ENCODE measurements at regions not wholly inside any gene's neighbourhood (a gene's known extent, or its start where the extent isn't known, plus 50 kb on each side); places are given as distances from the start of the nearest gene placed in this dataset.
A peak's percentile ranks its signal among the peaks of the same experiment; 100 is the strongest.

GRCh38 chr20:55052459-55052858 is 577.1 kb downstream of the DOK5 start:
- DNase-seq, result no peak

DNA sequence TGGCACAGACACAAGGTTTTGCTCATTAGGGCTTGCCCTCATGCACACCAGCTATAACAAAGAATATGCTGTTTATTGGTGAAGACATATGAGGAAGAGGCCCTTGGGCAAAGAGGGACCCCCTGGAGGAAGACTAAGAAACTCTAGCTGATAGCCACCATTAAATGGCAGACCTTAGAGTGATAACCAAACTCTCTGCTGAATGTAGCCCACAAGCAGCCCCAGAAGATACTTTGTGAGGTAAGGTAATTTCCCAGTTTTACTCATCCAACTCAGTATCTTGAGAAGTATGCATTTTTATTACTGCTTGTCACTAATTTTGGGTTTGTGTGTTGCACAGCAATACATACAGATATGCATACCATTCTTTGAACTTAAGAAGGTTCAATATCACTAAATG is 563.3 kb downstream of the DOK5 start:
- no peak for DNase-seq

GRCh38 chr20:55031971-55032370 is 556.6 kb downstream of the DOK5 start:
- DNase-seq, result no peak

DNA sequence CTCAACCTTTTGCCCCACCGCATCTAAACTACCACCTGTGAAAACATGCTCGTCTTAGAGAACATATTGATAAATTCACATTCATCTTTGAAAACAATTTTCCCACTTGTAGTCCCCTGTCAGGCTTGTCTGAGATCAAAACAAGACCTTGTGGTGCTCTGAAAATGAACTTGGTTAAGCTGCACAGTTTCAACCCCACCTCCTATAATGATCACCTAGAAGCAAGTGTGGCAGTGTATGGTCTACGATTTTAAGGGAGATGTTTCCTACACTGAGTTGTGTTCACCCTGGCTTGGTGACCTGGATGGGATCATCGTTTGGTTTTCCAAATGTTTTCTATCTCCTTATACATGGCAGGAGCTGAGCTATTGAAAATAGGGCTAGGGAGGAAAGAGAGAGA is 539.4 kb downstream of the DOK5 start:
- DNase-seq, result no peak

DNA sequence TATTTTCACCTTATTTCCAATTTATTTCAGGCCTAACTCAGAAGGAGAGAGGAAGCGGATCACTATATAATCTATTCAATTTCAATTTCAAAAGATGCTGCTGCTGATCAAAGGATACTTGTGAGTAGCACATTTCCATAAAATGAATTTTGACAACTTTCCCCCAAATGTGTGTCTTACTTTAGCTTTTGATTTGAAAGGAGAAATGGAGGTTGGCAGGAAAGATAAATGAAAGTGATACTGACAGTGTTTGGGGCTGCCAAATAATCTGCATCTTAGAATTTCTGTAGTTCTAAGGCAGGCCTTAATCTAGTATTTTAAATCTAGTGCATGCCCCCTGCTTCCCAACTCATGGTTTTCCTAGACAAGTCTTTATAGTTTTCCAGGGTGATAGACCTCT is 535.4 kb downstream of the DOK5 start:
- no peak for DNase-seq

- no peak for DNase-seq
Measured at GRCh38 chr20:55009066-55009465, 533.7 kb downstream of the DOK5 start.

- DNase-seq, result no peak
Measured at GRCh38 chr20:55004044-55004443, 528.7 kb downstream of the DOK5 start.

DNA sequence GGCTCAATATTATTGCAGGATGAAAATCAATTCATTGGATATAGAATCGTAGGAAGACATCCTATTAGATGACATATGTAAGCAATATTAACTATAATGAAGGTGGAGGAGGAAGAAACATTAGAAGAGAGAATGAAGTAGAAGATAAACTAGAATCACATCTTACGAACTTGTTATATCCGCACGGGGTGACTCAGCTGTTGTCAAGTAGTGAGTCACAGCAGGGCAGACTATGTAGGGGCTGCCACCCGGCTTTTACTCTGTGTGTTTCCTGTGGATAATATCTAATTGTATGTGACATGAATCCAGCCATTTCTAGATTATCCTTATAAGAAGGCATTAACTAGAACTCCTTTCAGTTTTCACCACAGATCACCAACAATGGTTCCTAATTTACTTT is 520.2 kb downstream of the DOK5 start:
- DNase-seq, result peak; percentile 36

- DNase-seq, result peak; percentile 27
Measured at GRCh38 chr20:54995011-54995410, 519.6 kb downstream of the DOK5 start.

- no peak for DNase-seq
Measured at GRCh38 chr20:54985091-54985490, 509.7 kb downstream of the DOK5 start.

- DNase-seq, result no peak
Measured at GRCh38 chr20:54984104-54984448, 508.7 kb downstream of the DOK5 start.

DNA sequence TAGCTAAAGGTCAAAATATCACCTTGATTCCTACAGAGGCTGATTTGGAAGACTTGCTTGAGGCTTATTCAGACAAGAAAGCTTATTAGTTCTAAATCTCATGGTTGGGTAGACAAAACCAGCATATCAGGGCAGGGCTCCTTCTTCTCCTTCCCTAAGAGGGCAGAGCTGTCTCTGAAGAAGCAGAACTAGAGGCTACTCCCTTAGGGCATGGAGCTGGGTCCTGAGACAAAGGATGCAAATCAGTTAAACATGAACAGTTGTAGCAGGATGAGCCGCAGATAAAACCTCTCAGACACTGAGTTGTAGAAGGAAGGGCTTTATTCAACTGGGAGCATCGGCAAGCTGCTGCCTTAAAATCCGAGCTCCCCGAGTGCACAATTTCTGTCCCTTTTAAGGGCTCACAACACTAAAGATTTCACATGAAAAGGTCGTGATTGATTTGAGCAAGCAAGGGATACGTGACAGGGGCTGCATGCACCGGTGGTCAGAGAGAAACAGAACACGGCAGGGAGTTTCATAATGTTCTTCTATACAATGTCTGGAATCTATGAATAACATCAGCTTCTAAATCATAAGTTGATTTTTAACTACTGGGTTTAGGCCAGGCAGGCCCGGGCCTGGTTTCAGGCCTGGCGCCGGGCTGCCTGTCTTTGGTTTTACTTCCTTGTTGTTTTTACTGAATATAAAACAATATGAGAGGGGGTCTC is 508.2 kb downstream of the DOK5 start:
- DNase-seq, result peak; percentile 25

DNA sequence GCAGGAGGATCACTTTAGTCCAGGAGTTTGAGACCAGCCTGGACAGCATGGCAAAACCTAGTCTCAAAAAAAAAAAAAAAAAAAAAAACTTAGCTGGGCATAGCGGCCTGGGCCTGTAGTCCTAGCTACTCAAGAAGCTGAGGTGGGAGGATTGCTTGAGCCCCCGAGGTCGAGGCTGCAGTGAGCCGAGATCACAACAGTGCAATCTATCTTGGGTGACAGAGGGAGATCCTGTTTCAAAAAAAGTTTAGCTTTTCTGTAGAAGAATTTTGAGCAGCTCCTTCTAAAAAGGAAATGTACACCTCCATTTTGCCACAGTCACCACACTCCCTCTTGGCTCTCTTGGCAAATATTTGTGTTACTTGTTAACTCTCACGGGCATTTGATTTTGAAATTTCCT is 505.8 kb downstream of the DOK5 start:
- no peak for DNase-seq

DNA sequence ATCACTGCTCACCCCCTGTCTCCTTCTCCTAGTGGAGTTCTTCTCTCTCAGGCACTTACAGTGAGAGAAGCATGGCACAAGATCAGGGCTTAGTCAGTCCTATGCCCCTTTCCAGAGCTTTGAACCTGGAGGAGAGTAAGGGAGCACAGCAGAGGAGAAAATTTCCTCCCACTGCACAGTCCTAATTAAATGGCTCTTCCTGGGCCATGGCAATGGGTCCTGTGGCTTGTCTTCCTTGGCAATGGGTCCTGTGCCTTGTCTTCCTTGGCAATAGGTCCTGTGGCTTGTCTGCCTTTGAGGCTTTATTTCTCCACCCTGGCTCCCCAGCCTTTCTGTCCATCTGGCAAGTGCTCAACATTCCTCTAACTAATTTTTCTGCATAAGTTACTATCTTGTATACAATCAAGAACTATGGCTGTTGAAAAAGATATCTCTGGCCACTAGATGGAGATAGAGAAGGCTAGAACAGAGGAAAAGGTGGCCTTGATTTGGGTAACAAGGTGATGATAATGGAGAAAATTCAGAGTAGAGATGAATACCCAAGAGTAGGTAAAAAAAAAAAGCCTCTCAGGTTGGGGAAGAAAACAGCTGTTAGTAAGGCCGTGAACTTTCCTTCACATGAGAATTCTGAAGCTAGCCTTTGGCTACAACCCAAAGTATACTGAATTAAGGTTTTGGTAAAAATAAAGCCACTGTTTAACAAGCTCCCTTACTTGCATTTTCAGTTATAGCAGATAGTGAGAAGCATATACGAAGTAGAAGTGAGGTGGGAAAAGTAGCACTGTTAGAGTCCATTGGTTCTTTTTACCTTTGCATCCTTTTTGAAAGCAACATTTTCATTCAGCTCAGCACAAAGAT is 504.9 kb downstream of the DOK5 start:
- no peak for DNase-seq

DNA sequence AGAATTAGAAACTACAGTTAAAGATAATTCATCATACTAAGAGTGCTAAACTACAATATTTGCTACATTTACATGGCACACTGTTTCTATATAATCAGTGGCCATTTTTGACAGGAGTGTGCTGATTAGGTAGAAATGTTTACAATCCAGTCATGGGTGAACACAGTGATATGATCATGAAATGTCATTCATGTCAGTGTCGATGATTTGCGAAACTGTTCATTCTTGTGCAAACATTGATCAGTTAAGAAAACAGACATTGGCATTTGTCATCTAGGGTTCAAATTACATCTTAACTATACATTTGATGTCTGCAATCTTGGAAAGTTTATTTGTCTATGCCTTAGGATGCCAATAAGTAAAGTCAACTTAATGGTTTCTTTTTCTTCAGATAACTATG is 474.9 kb downstream of the DOK5 start:
- DNase-seq, result no peak

DNA sequence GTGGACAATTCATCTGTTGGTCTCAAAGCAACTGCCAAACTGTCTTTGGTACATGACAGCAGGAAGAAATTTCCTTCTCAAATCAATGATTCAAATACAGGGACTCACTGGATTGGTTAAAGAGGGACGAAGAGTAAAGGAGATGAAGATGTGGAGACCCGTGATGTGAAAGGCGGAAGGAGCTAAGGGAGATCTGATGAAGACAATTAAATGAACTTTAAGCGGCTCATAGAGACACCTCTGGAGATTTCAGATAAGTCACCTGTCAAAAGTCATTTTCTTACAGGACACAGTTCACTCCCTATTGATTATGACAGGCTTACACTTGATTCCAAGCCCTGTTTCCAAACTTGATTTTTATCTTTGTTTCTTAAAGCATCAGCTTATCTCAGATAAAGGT is 466.3 kb downstream of the DOK5 start:
- peak; percentile 21 for DNase-seq

GRCh38 chr20:54940522-54940921 is 465.1 kb downstream of the DOK5 start:
- DNase-seq, result no peak

DNA sequence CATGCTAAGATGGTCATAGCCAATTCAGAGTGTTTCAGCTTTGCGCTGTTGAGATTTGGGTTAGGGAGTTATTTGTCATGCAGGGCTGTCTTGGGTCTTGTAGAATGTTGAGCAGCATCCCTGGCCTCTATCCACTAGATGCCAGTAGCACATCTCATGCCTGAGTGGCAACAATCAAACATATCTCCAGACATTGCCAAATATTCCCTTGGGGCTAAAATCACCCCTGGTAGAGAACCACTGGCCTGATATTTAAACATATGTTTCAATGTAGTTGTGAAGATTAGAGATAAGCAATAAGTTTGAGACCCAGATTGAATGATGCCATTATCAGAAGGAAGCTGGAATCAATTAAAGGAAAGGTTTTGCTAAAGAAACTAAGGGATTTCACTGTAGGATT is 463.3 kb downstream of the DOK5 start:
- DNase-seq, result no peak

GRCh38 chr20:54933212-54933904 is 458.0 kb downstream of the DOK5 start:
- no peak for DNase-seq

DNA sequence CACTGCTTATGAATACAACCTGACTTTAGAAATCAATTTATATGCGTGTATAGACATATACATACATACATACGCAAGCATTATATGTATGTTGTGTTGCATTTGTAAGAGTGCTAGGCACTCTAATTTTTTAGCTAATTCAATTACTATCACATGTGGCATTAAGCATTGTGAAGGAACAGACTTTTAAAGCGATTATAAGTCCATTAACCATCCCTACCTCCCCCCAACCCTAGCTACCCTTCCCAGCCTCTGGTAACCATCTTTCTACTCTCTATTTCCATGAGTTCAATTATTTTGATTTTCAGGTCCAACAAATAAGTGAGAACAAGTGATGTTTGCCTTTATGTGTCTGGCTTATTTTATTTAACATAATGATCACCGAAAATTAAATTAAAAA is 453.8 kb downstream of the DOK5 start:
- no peak for DNase-seq

GRCh38 chr20:54928564-54928963 is 453.2 kb downstream of the DOK5 start:
- no peak for DNase-seq

DNA sequence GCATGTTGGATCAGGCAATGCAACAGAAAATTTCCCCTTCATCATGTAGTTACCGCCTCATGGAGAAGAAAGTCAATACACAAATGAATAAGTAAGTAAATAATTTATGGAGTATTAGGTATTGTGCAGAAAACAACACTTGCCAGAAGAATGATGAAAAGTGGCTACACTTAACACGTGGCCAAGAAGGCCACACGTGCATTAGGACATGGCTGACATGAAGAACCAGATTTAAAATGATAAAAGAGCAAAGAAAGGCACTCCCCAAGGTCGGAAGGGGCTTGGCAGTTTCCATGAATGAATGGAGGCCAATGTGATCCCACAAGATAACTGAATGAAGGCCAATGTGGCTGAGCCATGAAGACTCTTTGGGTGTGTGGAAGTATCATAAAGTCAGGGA is 447.2 kb downstream of the DOK5 start:
- no peak for DNase-seq

DNA sequence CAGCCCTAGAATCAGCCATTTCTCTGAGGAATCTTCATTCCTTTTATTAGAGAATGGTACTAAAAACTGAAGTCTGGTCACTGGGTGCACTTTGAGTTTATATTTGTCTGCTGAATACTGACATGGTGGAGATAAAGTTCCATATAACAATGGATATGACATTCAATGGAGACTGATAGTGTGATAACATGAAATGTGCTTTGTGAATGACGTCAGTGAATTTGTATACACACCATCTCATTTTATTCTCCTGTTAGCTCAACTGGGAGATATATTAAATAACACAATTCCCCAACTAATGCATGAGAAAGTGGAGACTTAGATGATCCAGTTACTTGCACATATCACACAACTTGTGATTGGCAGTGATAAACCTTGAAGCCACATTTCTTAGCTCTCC is 446.7 kb downstream of the DOK5 start:
- no peak for DNase-seq

- no peak for DNase-seq
Measured at GRCh38 chr20:54920491-54920890, 445.1 kb downstream of the DOK5 start.
